ENCODE measurements at regions not wholly inside any gene's neighbourhood (a gene's known extent, or its start where the extent isn't known, plus 50 kb on each side); places are given as distances from the start of the nearest gene placed in this dataset.

DNA sequence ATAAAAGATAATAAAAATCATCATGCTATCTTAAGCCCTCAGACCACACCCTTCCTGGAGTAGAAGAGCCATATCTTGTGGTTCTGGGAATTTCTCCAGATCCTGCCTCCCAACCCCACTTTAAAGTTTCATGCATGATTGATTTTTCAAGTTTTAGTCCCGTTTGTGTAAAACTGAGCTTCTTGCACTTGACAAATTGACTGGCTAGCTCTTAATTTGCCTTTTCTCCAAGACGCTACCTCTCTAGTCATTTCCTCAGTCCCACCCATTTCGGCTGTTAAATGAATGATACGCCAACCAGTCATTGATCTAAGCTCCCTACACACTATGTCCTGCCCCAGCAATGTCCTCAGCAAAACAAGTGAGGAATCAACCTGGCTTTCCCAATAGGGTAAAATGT lies 71.8 kb upstream of the TEAD1 start:
- no peaks in the 10 kb centered on the region for H3K9me3 ChIP-seq (ENCODE audit: control insufficient read depth, low read depth, low read length)
- no peak overlapping the region for H3K9ac ChIP-seq (ENCODE audit: extremely low read depth, insufficient read length, low read length)
- peaks cover 2% of the 10 kb centered on the region; the same call in 1 of the 2 replicates for H3K27me3 Mint-ChIP-seq (ENCODE audit: low read depth)
- H3K79me1 ChIP-seq (ENCODE audit: insufficient read depth, low read depth, low read length, poor library complexity, severe bottlenecking) = no peaks in the 10 kb centered on the region
- no peaks in the 10 kb centered on the region for H3K9me3 Mint-ChIP-seq
- H2AFZ ChIP-seq (ENCODE audit: low read length) = no peak overlapping the region
- no peak overlapping the region for H3K4me3 Mint-ChIP-seq
- H3K79me2 ChIP-seq (ENCODE audit: insufficient read depth, low read length) = no peaks in the 10 kb centered on the region
- no peak overlapping the region for H3K4ac ChIP-seq (ENCODE audit: low read depth, low read length)
- no peak overlapping the region for H3K14ac ChIP-seq (ENCODE audit: insufficient read depth, low read length)
- no peak overlapping the region for H2BK15ac ChIP-seq (ENCODE audit: low read depth, low read length)
- no peak overlapping the region for H4K5ac ChIP-seq (ENCODE audit: insufficient read length, low read depth, low read length)
- H2AK5ac ChIP-seq (ENCODE audit: insufficient read length, low read length) = no peak overlapping the region
- no peak overlapping the region for H3K18ac ChIP-seq (ENCODE audit: insufficient read length, low read depth, low read length)
- no peaks in the 10 kb centered on the region for H3K36me3 Mint-ChIP-seq (ENCODE audit: insufficient read depth in 1 of 3, low read depth in 3 of 3)
- H2BK12ac ChIP-seq (ENCODE audit: insufficient read length, low read depth, low read length) = no peak overlapping the region
- DNase-seq = no peak
- H3K56ac ChIP-seq (ENCODE audit: insufficient read length, low read depth, low read length) = no peak overlapping the region
- no peak overlapping the region for H3T11ph ChIP-seq (ENCODE audit: low read length)
- no peak overlapping the region for H3K27ac Mint-ChIP-seq
- no peaks in the 10 kb centered on the region for H4K20me1 ChIP-seq (ENCODE audit: control insufficient read depth, insufficient read depth, insufficient read length)
- peaks cover 6% of the 10 kb centered on the region in 2 experiments for H3K4me1 Mint-ChIP-seq
- no peaks in the 10 kb centered on the region for H3K23me2 ChIP-seq (ENCODE audit: insufficient read length, low read depth, low read length, poor library complexity, severe bottlenecking)
- no peak overlapping the region for H3K4me2 ChIP-seq (ENCODE audit: insufficient read depth, insufficient read length, low read length)
- H3K23ac ChIP-seq (ENCODE audit: insufficient read length, low read depth, low read length) = no peak overlapping the region
- H4K91ac ChIP-seq (ENCODE audit: insufficient read length, low read depth, low read length) = no peak overlapping the region
- no CpG with 5 or more reads among the region's 4 CpGs for WGBS (ENCODE audit: extremely low coverage, insufficient read length, low lambda C conversion rate)
- H2BK5ac ChIP-seq (ENCODE audit: insufficient read length, low read length) = no peak overlapping the region
- TF ChIP-seq, protein P1, sequence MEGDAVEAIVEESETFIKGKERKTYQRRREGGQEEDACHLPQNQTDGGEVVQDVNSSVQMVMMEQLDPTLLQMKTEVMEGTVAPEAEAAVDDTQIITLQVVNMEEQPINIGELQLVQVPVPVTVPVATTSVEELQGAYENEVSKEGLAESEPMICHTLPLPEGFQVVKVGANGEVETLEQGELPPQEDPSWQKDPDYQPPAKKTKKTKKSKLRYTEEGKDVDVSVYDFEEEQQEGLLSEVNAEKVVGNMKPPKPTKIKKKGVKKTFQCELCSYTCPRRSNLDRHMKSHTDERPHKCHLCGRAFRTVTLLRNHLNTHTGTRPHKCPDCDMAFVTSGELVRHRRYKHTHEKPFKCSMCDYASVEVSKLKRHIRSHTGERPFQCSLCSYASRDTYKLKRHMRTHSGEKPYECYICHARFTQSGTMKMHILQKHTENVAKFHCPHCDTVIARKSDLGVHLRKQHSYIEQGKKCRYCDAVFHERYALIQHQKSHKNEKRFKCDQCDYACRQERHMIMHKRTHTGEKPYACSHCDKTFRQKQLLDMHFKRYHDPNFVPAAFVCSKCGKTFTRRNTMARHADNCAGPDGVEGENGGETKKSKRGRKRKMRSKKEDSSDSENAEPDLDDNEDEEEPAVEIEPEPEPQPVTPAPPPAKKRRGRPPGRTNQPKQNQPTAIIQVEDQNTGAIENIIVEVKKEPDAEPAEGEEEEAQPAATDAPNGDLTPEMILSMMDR (conservative IDR thresholded peaks at IDR 0.05) = no peak
- H3K4me1 ChIP-seq (ENCODE audit: insufficient read depth, low read length) = no peaks in the 10 kb centered on the region
- no peaks in the 10 kb centered on the region for H3K27me3 ChIP-seq (ENCODE audit: insufficient read depth, low read length)
- H2BK120ac ChIP-seq (ENCODE audit: low read depth, low read length, poor library complexity, severe bottlenecking) = no peak overlapping the region
- H3K27ac ChIP-seq (ENCODE audit: insufficient read length, low read depth, low read length) = no peak overlapping the region
- no peak overlapping the region for H4K8ac ChIP-seq (replicated peaks; ENCODE audit: insufficient read length, low read depth, low read length)
- H2BK20ac ChIP-seq (ENCODE audit: low read depth, low read length, poor library complexity, severe bottlenecking) = no peak overlapping the region

All from H9 (cell line).